Activated CD4-positive, alpha-beta T cell treated with anti-CD3 and anti-CD28 coated beads, Interleukin-2, amount 50 U/mL, for 1 hour (primary cell): ENCODE measurements at regions not wholly inside any gene's neighbourhood (a gene's known extent, or its start where the extent isn't known, plus 50 kb on each side); places are given as distances from the start of the nearest gene placed in this dataset.

Experiments used
- DNase-seq: peaks from one replicate; pipeline ENCODE4 v3.0.0-alpha.2; 2020

GRCh38 chr13:40318366-40318765, 348.1 kb downstream of the FOXO1 start:
- no peak for DNase-seq

DNA sequence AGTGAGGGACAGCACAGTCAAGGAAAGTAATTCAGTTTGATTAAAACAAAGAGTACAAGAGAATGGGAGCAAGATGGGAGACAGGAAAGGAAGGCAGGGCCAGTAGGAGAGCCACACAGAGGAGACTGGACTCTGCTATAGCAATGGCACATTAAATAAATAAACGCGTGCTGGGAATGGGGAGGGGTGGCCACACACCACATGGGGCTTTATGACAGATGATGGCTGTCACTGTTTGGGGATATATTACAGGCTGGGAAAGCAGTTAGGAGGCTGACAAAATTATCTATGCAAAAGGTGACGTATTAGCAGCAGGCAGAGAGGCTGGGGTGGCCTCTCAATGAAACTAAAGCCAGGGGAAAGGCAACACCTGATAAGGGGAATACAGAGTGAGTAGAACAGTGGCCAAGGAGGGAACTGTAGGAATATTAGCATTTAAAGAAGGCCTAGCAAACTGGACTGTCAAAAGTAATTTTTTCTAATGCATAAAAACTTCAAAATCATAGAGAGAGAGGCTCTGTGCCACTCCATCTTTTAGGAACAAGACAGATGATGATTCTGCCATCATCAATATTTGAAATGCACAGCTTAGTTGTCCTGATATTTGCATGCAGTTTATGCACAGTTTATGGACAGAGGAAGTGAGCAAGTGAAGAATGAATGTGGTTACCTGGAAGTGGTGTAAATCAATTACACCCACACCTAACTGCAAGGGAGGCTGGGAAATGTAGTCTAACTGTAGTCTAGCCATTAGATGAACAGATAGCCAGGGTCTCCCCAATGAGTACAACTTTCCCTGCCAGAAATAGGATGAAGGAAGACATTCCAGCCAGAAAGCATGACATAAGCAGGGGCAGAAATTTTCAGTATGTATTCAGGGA, 346.5 kb downstream of the FOXO1 start:
- no peak for DNase-seq

DNA sequence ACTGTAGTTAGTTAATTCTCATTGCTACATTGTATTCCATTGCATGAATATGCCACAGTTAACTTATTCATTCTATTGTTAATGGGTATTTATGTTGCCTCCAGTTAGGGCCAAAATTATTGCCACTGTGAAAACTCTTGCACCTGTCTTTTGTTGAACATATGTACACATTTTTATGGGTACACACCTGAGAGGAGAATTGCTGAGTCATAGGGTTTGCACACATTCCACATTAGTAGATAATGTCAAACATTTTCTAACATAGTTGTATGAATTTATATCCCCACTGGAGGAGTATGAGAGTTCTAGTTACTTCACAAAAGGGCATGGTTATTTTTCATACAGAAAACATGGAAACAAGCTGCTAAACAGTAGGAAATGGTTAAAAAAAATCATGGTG, 338.4 kb downstream of the FOXO1 start:
- DNase-seq, result no peak

GRCh38 chr13:40329781-40330485, 336.5 kb downstream of the FOXO1 start:
- DNase-seq, result no peak

- DNase-seq, result no peak
These were observed 335.5 kb downstream of the FOXO1 start for GRCh38 chr13:40330950-40331349.

DNA sequence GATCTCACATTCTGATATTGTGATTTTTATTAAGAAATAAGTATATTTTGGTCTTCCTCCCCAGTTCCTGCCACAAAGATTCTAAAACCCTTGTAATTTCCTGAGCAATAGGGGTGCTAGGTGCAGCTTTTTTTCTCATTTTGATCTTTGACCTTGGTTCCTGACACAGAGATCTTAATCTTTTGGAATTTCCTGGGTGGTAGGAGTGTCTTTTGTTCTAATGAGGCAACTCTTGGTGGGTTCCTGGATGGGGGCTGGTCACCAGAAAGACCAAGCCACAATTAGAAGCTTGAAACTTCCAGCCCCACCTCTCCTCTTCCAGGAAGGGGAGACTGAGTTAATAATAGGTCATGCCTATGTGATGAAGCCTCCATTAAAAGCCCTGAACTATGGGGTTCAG, 334.6 kb downstream of the FOXO1 start:
- no peak for DNase-seq

GRCh38 chr13:40333226-40333625, 333.2 kb downstream of the FOXO1 start:
- DNase-seq, result no peak

DNA sequence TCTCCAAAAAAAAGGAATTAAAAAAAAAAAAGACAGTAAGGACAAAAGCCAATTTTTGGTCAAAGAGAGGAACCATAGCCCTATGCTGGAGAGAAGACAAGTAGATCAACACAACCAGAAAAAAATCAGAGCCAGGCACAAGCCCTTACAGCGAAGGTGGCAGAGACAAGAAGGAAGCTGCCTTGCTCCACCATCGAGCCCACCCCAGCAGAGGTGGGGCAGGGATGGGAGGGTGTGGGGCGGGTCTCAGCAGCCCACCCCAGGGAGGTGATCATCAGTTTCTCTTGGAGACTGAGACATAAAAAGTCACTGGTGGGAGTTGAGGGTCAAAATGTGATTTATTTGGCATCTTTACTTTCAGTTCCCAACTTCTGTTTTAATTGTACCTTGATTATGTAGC, 332.4 kb downstream of the FOXO1 start:
- DNase-seq, result no peak

DNA sequence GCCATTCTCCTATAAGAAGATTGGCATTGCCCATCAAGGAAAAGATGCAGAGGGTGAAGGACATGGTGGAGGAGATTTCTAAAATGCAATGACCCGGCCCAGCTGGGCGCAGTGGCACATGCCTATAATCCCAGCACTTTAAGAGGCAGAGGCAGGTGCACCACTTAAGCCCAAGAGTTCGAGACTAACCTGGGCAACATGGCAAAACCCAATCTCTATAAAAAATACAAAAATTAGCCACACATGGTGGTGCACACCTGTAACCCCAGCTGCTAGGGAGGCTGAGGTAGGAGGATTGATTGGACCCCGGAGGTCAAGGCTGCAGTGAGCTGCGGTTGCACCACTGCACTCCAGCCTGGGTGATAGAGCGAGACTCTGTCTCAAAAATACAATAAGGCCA, 331.8 kb downstream of the FOXO1 start:
- DNase-seq, result no peak

- DNase-seq, result no peak
These were observed 329.9 kb downstream of the FOXO1 start for GRCh38 chr13:40336228-40337221.

GRCh38 chr13:40337651-40338050, 328.8 kb downstream of the FOXO1 start:
- DNase-seq, result no peak

GRCh38 chr13:40338217-40338616, 328.2 kb downstream of the FOXO1 start:
- DNase-seq, result no peak

DNA sequence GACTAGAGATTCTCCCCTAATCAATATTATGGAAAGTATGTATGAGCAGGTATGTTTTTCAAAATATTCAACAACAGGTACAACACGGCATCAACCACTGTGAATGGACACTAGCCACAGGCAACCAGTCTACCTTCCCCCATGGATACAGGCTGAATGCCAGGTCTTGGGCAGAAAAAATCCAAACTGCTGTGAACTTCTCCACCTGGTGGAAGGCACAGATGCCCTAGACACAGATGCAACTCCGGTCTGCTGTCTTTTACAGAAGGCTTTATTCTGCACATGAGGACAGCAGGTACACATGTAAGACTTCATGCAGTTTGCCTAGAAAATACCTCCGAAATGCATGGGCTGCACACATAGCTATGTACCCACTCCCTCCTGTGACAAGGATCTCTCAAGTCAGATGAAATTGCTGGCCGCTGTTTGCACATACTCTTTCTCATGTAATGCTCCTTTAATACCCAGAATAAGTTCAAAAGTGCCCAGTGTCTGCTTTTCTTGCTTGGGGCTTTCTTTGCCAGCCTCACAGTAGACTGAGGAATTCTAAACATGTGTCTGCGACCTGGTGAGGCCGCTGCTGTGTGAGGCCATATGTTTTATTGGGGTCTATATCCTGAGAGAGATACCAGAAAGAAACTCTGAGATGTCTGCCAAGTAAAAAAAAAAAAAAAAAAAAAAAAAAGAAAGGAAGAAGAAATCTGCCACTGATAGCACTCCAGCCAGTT, 325.9 kb downstream of the FOXO1 start:
- DNase-seq, result no peak

- DNase-seq, result no peak
These were observed 325.4 kb downstream of the FOXO1 start for GRCh38 chr13:40341096-40341471.

DNA sequence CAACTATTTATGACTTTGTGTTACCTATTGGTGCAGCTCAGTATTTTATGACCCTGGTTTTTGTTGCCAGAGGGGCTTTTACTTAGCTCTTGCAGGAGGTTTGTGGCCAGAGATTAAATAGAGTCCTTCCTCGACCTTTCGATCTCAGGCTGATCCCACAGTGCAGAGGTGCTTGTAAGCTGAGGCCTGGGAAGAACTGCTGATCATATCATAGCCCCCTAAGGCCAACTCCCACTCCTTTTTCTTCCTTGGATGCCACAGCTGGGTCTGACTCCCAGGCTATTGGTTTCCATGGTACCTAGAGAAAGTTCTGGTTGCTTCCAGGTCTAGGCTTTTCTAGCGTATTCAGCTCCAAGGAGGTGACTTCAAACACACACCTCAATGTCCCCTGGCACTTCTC, 324.9 kb downstream of the FOXO1 start:
- DNase-seq, result no peak

GRCh38 chr13:40342461-40342860, 324.0 kb downstream of the FOXO1 start:
- DNase-seq, result no peak

DNA sequence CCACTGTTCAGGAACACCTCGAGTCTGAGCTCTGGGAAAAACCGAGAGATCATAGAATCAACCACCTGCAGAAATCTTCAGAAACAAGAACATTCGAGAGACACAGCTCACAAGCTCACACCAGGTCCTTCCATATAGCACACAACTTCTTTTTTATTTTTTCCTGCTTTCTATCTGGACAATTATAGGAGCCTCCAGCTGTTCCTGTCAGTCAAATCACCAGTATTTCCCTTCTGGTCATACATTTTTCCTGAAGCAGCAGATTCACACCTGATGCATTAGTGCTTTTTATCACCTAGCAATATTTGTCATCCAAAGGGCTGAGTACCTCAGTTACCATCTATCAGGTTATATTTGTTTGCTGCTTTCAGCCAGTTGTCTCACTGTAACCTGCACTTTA, 323.5 kb downstream of the FOXO1 start:
- no peak for DNase-seq

DNA sequence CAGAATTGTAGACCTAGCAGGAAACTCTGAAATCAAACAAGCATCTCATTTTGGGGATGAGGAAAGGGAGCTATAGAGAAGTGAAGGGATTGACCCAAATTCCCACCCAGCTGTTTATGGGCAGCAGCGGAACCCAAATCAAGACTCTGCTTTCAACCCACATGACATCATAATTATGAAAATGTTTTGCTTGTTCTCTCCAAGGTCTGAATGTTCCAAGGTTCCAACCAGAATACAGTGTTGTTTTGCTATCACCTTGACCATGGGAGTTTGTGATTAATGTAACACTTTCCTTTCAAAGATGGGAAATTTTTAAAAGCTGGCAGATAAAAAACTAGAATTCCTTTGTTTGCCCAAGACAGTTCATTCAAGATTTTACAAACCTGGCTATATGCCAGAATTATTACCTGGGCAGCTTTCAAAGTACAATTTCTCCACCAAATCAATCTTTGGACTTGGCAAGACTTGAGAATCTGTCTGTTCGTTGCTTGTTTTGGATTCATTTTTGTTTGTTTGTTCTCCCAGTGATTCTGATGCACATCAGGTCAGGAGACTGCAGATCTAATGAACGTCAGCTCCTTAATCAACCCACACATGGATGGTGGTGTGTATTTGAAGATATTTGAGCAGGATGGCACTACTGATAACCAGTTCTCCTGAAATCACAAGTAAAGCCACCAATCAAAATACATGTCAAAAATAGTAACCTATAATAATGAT, 322.7 kb downstream of the FOXO1 start:
- DNase-seq, result no peak

GRCh38 chr13:40344270-40345148, 321.9 kb downstream of the FOXO1 start:
- DNase-seq, result no peak

- DNase-seq, result no peak
These were observed 321.3 kb downstream of the FOXO1 start for GRCh38 chr13:40345149-40345514.
